ENCODE measurements at regions not wholly inside any gene's neighbourhood (a gene's known extent, or its start where the extent isn't known, plus 50 kb on each side); places are given as distances from the start of the nearest gene placed in this dataset.

GRCh38 chr22:49302150-49302460 lies 525.6 kb downstream of the BRD1 start:
- no peak for DNase-seq (ENCODE audit: low read depth)

GRCh38 chr22:49301398-49302149 lies 526.1 kb downstream of the BRD1 start:
- DNase-seq (ENCODE audit: low read depth), result no peak

GRCh38 chr22:49300951-49301397 lies 526.7 kb downstream of the BRD1 start:
- DNase-seq (ENCODE audit: low read depth), result no peak

GRCh38 chr22:49300241-49300640 lies 527.4 kb downstream of the BRD1 start:
- DNase-seq (ENCODE audit: low read depth), result no peak

GRCh38 chr22:49299821-49300231 lies 527.8 kb downstream of the BRD1 start:
- DNase-seq (ENCODE audit: low read depth), result no peak

DNA sequence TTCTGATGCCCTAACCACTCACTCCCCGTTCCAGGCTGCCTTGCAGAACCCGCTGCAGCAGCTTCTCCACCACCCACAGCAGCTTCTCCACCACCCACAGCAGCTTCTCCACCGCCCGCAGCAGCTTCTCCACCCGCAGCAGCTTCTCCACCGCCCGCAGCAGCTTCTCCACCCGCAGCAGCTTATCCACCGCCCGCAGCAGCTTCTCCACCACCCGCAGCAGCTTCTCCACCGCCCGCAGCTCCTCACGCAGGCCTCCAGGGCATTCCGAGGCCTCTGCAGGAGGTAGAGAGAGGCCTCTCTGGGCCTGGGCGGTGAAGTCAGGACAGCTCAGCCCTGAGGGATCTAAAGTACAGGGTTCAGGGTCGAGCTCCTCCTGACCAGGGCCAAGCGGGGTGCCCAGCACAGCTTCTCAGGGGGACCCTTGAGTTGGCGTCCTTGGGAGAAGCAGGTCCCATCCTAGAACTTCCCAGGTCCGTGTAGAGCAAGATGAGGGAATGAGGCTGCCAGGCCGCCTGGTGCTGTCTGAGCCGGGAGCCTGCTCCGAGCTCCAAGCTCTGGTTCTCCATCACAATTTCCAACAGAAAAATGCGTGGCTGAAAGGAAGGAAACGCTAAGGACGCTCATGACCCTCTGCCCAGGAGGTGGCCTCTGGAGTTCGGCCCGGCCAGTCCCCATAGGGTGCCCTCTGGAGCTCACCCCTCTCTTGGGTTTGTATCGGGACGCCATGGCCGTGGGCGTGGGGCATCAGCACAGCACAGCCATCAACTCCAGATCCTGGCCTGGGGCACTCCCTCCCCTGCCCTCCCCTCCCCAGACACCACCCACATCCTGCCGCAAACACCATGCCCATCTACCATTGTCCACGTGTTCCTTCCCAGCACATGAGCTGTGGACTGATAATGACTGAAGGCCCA lies 528.6 kb downstream of the BRD1 start:
- no peak for DNase-seq (ENCODE audit: low read depth)

- DNase-seq (ENCODE audit: low read depth), result no peak
Measured at GRCh38 chr22:49297871-49298721, 529.6 kb downstream of the BRD1 start.

DNA sequence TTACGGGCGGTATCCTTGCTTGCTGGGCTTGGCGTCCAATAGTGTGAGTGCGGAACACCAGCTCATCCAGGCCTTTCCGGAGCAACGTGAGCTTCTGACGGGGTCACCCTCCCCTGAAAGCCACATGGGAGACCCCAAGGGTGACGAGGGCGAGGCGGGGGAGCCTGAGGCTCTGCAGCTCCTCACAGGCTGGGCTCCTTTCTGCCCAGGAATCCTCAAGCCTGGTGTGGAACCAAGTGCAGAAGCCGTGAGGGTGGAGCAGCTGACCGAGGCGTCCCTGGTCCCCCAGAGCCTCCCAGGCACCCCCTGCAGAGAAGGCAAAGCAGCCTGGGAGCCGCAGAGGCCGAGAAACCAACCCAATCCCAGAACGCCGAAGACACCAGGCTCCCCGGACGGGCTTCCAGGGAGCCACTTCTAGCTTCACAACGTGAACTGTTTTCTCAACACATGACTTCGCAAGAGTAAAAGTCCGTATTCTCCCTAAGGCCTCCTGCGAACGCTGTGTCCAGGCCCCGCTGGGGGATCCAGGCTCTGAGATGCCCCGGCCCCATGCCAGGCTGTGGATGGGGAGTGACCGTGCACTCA lies 530.3 kb downstream of the BRD1 start:
- DNase-seq (ENCODE audit: low read depth), result no peak

- DNase-seq (ENCODE audit: low read depth), result no peak
Measured at GRCh38 chr22:49296561-49296960, 531.1 kb downstream of the BRD1 start.

DNA sequence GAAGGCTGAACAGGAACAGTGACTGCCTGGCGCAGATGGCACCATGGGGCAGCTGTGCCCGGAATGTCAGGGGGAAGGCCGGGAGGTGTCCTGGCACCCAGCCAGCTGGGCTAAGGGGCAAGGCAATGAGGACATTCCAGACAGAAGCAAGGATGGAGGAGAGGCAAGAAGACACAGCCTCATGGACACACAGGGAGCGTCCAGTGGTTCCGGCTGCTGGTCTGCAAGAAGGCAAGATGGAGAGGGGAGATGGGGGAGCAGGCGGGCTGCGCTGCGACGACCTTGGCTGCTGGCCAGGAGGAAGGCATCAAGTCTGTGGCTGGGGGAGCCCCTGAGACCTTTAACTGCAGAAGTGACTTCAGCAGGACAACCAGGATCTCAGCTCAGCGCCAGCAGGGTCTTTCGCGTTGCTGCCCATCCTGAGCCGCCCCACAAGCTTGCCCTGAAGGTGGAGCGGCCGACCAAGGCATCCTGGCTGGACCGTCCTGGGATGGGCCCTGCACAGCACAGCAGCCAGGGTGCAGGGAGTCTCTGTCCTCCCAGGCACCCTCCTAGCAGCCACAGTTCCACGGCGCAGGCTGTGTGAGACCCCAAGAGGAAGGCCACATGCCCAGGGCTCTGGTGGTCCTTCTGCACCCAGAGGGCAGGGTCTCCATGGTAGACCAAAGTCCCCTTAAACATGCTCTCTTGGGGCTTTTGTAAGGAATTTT lies 531.7 kb downstream of the BRD1 start:
- DNase-seq (ENCODE audit: low read depth), result no peak

DNA sequence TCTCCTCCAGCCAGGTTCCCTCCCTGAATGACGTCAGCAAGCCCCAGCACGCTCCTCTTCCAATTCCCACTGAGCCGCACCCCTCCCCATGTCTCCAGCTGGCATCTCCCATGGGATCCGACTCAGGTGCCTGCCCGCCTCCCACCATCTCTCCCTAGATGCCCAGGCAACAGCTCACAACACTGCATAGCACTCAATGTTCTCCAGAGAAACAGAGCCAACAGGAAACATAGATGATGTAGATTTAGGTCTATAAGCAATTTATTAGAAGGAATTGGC lies 532.3 kb downstream of the BRD1 start:
- no peak for DNase-seq (ENCODE audit: low read depth)

- no peak for DNase-seq (ENCODE audit: low read depth)
Measured at GRCh38 chr22:49294656-49295464, 532.8 kb downstream of the BRD1 start.

DNA sequence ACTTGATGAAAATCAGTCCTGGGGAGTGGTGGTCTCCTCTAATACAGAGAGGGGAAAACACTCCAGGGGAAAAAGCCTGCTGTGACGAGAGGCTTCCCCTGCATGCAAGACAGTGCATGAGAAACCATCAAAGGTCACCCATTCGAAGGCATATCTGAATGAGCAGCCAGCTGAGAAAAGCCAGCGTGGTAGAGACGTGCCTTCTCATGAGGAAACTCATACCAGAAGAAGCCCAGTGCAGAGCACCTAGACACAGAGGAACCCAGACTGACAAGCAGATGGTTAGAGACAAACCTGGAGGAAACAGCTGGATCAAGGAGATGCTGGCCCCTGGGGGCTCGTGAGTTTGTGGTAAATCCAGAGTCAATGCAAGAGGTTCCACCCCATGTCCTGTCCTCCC lies 534.8 kb downstream of the BRD1 start:
- DNase-seq (ENCODE audit: low read depth), result no peak

- no peak for DNase-seq (ENCODE audit: low read depth)
Measured at GRCh38 chr22:49291781-49292180, 535.9 kb downstream of the BRD1 start.

GRCh38 chr22:49291169-49291568 lies 536.5 kb downstream of the BRD1 start:
- DNase-seq (ENCODE audit: low read depth), result no peak

DNA sequence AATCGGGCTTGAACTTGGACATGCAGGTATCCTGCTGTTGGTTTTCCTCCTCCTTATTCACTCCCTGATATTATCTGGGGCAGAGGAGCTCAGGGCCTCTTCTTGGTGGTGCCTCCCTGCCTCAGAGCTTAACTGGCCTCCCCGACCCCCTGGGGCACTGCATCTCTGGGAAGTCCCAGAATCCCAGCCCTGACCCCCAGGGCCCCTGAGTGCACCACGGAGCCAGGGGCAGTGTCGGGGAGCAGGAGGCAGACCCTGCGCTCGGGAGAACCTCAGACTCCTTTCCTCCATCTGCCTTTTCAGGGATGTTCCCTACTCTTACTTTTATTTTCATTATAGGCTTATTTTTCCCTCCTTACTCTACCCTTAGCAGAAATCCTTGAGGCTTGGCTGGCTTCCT lies 537.0 kb downstream of the BRD1 start:
- DNase-seq (ENCODE audit: low read depth), result no peak

- DNase-seq (ENCODE audit: low read depth), result no peak
Measured at GRCh38 chr22:49289822-49290679, 537.6 kb downstream of the BRD1 start.

DNA sequence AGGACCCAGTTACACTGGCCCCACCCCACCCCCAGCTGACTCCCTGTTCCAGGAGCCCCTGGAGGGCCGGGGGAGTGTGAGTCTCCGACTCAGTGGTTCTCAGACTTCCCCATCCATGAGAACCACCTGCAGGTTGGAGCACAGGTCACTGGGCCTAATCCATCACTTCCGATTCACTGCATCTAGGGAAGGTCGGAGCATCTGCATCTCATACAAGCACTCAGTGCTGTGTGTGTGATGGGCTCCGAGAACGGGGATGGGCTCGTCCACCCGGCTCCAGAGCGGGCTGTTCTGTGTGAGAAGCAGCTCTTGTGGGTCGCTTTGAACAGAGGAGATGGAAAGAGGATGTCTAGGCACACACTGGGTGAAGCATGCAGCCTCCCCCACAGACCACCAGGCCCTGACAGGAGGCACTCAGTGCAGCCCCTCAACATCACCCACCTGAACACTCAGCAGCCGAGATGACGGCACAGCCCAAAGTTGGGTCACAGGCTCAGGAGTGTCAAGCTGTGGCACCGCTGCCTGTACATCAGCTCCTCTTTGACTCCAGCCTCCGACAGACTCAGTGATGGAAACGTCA lies 541.4 kb downstream of the BRD1 start:
- no peak for DNase-seq (ENCODE audit: low read depth)

GRCh38 chr22:49284931-49285330 lies 542.7 kb downstream of the BRD1 start:
- DNase-seq (ENCODE audit: low read depth), result no peak

Data from stimulated activated CD8-positive, alpha-beta memory T cell treated with anti-CD3 and anti-CD28 coated beads, Interleukin-12 subunit alpha, Interleukin-12 subunit beta, amount 100 ng/mL, for 4 hours (primary cell).